ENCODE measurements at regions not wholly inside any gene's neighbourhood (a gene's known extent, or its start where the extent isn't known, plus 50 kb on each side); places are given as distances from the start of the nearest gene placed in this dataset.

DNA sequence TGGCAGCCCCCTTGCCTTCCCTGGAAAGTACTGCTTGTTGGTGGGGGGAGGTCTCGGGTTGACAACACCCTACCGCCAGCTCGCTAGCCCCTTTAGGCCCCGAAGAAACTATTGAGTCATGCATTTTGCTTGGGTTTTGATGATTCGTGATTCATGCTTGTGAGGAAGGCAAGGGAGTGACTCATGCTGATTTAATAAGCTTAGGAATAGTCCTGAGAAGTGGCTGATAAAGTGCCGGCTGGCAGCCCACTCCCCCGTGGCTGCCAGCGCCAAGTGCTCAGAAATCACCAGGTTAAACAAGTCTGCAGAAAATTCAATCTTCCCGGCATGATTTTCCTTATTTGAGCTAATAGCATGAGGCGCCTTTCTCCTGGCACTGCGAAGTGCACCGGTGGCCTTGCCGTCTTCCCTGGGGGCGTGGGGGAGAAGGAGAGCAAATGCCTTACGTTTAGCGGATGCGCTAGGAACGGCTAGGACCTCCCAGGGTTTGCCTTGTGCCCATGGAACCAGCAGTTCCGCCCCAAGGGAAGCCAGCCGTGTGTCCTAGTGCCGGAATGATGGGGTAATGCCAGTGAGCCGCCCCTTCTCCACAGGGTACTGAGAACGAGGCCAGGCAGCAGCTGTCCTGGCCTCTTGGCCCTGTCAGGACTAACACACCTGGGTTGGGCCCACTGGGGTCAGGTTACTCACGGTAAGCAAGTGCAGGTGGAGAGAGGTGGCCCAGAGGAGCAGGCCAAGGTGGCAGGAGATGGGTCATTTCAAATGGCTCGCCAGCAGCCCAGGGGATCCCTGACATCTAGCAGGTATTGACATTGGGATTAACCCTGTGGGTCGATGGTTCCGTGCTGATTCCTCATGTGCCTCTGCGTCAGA lies 151.9 kb downstream of the MACROH2A1 start:
- Histone ChIP-seq H3K79me2 (ENCODE audit: insufficient read depth, low read depth) (no peaks in the 10 kb centered on the region), H3K9ac (no peak overlapping the region), H3K4me2 (no peak overlapping the region), H3K27ac (no peak overlapping the region), H3K36me3 (ENCODE audit: insufficient read depth) (no peaks in the 10 kb centered on the region), H3K4me3 (IDR thresholded peaks at IDR 0.05; ENCODE audit: insufficient read depth, low read depth, low read length) (no peak overlapping the region), H3K27me3 (ENCODE audit: insufficient read depth, low read depth) (no peaks in the 10 kb centered on the region), H3K4me1 (ENCODE audit: low read depth, poor library complexity, severe bottlenecking) (no peaks in the 10 kb centered on the region), H4K20me1 (ENCODE audit: insufficient read depth) (no peaks in the 10 kb centered on the region), H2AFZ (ENCODE audit: low read depth) (no peak overlapping the region)
- TF ChIP-seq, protein P1, sequence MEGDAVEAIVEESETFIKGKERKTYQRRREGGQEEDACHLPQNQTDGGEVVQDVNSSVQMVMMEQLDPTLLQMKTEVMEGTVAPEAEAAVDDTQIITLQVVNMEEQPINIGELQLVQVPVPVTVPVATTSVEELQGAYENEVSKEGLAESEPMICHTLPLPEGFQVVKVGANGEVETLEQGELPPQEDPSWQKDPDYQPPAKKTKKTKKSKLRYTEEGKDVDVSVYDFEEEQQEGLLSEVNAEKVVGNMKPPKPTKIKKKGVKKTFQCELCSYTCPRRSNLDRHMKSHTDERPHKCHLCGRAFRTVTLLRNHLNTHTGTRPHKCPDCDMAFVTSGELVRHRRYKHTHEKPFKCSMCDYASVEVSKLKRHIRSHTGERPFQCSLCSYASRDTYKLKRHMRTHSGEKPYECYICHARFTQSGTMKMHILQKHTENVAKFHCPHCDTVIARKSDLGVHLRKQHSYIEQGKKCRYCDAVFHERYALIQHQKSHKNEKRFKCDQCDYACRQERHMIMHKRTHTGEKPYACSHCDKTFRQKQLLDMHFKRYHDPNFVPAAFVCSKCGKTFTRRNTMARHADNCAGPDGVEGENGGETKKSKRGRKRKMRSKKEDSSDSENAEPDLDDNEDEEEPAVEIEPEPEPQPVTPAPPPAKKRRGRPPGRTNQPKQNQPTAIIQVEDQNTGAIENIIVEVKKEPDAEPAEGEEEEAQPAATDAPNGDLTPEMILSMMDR (conservative IDR thresholded peaks at IDR 0.05; ENCODE audit: low read depth, low read length): no peak

DNA sequence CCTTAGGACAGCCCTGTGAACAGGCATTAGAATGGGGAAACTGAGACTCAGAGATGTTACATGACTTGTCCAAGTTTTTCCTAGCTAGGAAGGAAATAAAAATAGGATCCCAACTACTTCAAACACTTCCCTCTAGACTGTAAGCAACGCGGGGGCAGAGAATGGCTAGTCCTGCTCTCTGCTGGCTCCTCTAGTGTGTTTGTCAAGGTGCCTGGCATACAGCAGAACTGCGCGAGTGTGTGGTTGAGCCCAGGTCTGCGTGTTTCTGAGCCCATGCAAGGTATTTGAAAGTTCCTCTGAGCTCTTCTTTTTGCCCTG lies 152.5 kb downstream of the MACROH2A1 start:
- TF ChIP-seq, protein P1 (conservative IDR thresholded peaks at IDR 0.05; ENCODE audit: low read depth, low read length): no peak
- Histone ChIP-seq H3K27me3 (ENCODE audit: insufficient read depth, low read depth) (no peaks in the 10 kb centered on the region), H3K79me2 (ENCODE audit: insufficient read depth, low read depth) (no peaks in the 10 kb centered on the region), H3K9ac (no peak overlapping the region), H3K36me3 (ENCODE audit: insufficient read depth) (no peaks in the 10 kb centered on the region), H3K27ac (no peak overlapping the region), H3K4me1 (ENCODE audit: low read depth, poor library complexity, severe bottlenecking) (no peaks in the 10 kb centered on the region), H3K4me3 (IDR thresholded peaks at IDR 0.05; ENCODE audit: insufficient read depth, low read depth, low read length) (no peak overlapping the region), H4K20me1 (ENCODE audit: insufficient read depth) (no peaks in the 10 kb centered on the region), H3K4me2 (no peak overlapping the region), H2AFZ (ENCODE audit: low read depth) (no peak overlapping the region)

DNA sequence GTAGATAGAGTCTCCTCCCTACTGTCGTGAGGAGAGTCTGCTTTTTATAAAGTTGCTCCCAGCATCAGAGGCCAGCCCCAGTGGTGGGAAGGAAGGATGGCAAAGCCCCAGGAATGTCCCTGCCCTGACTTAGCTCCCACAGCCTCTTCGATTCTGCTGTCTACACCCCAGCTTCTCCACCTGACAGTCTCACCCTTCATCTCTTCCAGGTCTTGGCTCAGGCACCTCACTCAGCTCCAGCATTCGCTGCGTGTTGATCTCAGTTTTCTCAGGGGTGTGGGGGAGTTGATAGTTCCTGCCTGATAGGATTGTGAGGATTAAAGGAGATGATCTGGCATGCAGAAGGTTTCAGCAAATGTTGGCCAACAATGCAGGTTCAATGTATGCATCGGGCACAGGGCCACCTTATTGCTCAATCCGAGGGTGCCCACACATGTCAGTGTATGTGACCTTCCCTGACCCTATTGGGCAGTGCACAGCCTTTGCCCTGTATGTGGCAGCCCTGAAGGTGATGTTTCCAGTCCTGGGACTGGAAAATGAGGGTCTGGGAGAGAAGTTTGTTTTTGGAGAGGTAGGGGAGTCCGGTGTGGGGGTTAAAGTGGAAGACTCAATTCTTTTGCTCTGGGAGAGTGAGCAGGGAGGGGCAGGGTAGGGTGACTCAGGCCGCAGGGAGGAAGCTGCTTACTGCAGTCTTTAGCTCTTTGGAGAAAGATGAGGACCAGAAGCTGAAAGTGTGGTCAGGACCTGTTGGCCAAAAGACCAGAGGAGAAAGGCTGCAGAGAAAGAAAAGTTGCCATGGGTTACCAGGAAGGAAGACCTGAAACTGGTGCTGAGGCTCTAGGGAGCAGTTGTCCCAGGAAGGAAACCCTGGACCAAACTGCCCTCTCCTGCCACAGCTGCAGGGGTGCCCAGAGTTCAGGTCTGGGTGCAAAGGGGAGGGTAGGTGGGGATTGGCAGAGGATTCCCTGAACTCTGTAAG lies 153.2 kb downstream of the MACROH2A1 start:
- Histone ChIP-seq H3K79me2 (ENCODE audit: insufficient read depth, low read depth) (no peaks in the 10 kb centered on the region), H2AFZ (ENCODE audit: low read depth) (no peak overlapping the region), H3K27me3 (ENCODE audit: insufficient read depth, low read depth) (no peaks in the 10 kb centered on the region), H3K36me3 (ENCODE audit: insufficient read depth) (no peaks in the 10 kb centered on the region), H3K4me1 (ENCODE audit: low read depth, poor library complexity, severe bottlenecking) (no peaks in the 10 kb centered on the region), H3K4me2 (no peak overlapping the region), H3K4me3 (IDR thresholded peaks at IDR 0.05; ENCODE audit: insufficient read depth, low read depth, low read length) (no peak overlapping the region), H3K27ac (no peak overlapping the region), H3K9ac (no peak overlapping the region), H4K20me1 (ENCODE audit: insufficient read depth) (no peaks in the 10 kb centered on the region)
- TF ChIP-seq, protein P1 (conservative IDR thresholded peaks at IDR 0.05; ENCODE audit: low read depth, low read length): no peak

DNA sequence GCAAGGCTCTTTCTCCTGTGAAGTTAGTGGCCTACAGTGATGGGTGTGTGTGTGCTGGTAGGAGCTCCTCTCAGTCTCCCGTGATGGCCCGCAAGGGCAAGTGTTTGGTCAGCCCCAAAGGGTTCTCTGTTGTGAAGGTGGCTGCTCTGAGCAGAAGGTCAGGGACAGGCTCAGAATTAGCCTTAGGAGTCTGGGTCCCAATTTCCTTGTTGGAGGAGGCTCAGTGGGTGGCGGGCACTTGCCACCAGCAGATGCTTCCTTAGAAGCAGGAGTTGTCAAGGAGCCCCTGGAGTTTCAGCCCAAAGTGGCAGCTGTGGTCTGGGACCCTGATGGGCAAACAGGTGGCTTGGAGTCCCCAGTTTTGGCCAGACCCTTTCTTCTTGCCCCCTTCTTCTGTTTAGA lies 154.4 kb downstream of the MACROH2A1 start:
- H3K4me2 ChIP-seq: no peak overlapping the region
- H3K79me2 ChIP-seq (ENCODE audit: insufficient read depth, low read depth): no peaks in the 10 kb centered on the region
- H3K4me3 ChIP-seq (IDR thresholded peaks at IDR 0.05; ENCODE audit: insufficient read depth, low read depth, low read length): no peak overlapping the region
- no peak overlapping the region for H3K9ac ChIP-seq
- no peaks in the 10 kb centered on the region for H3K4me1 ChIP-seq (ENCODE audit: low read depth, poor library complexity, severe bottlenecking)
- H4K20me1 ChIP-seq (ENCODE audit: insufficient read depth): no peaks in the 10 kb centered on the region
- no peaks in the 10 kb centered on the region for H3K36me3 ChIP-seq (ENCODE audit: insufficient read depth)
- no peak overlapping the region for H2AFZ ChIP-seq (ENCODE audit: low read depth)
- H3K27me3 ChIP-seq (ENCODE audit: insufficient read depth, low read depth): no peaks in the 10 kb centered on the region
- H3K27ac ChIP-seq: no peak overlapping the region
- TF ChIP-seq, protein P1 (conservative IDR thresholded peaks at IDR 0.05; ENCODE audit: low read depth, low read length): no peak
